ENCODE measurements at regions not wholly inside any gene's neighbourhood (a gene's known extent, or its start where the extent isn't known, plus 50 kb on each side); places are given as distances from the start of the nearest gene placed in this dataset.

- Histone ChIP-seq H3K4me3 (no peak overlapping the region), H3K79me2 (replicated peaks; ENCODE audit: insufficient read depth) (no peaks in the 10 kb centered on the region), H3K4me2 (no peak overlapping the region), H3F3A (replicated peaks; ENCODE audit: low read depth) (no peaks in the 10 kb centered on the region), H3K27ac (ENCODE audit: low read depth) (no peak overlapping the region), H4K20me1 (replicated peaks; ENCODE audit: insufficient read depth) (no peaks in the 10 kb centered on the region), H3K36me3 (ENCODE audit: insufficient read depth) (no peaks in the 10 kb centered on the region), H3K27me3 (ENCODE audit: insufficient read depth) (no peaks in the 10 kb centered on the region), H2AFZ (no peak overlapping the region), H3K4me1 (ENCODE audit: insufficient read depth) (no peaks in the 10 kb centered on the region), H3K9me2 (ENCODE audit: insufficient read depth) (peaks cover 8% of the 10 kb centered on the region; the same call in 1 of the 2 replicates)
- Mint-ChIP-seq H3K9me3 (no peaks in the 10 kb centered on the region), H3K4me3 (no peak overlapping the region), H3K27ac (no peak overlapping the region), H3K4me1 (no peaks in the 10 kb centered on the region), H3K27me3 (ENCODE audit: insufficient read depth, low read depth, poor library complexity) (no peaks in the 10 kb centered on the region), H3K36me3 (ENCODE audit: low read depth) (0 out of 3 replicates have a peak, but pooled peaks cover 2% of the 10 kb centered on the region)
- no peak for ATAC-seq
- DNase-seq (ENCODE audit: low spot score): no peak
- TF ChIP-seq ZNF331 (CRISPR knock-in tag; IDR thresholded peaks at IDR 0.05; ENCODE audit: low read depth) (no peak), JUNB (IDR thresholded peaks at IDR 0.05; ENCODE audit: unreplicated experiment) (no peak), REST (IDR thresholded peaks at IDR 0.05; ENCODE audit: unreplicated experiment) (no peak), STAT1 (IDR thresholded peaks at IDR 0.05; ENCODE audit: unreplicated experiment) (no peak), NANOG (IDR thresholded peaks at IDR 0.05; ENCODE audit: borderline replicate concordance) (no peak), ZNF114 (CRISPR knock-in tag; IDR thresholded peaks at IDR 0.05) (no peak), EZH2phosphoT487 (IDR thresholded peaks at IDR 0.05; ENCODE audit: unreplicated experiment) (no peak), CREB1 (CRISPR knock-in tag; IDR thresholded peaks at IDR 0.05; ENCODE audit: low read depth) (no peak), CTCF (conservative IDR thresholded peaks at IDR 0.05; ENCODE audit: low read depth in 2 of 2) (no peak), ETS1 (IDR thresholded peaks at IDR 0.05) (no peak), POLR2AphosphoS5 (IDR thresholded peaks at IDR 0.05; ENCODE audit: low read depth) (no peak), EZH2 (IDR thresholded peaks at IDR 0.05; ENCODE audit: low read depth, unreplicated experiment) (no peak)
These were observed 402.2 kb downstream of the SFMBT2 start for GRCh38 chr10:7008645-7009044.
